IMR-90 (cell line): ENCODE measurements at regions not wholly inside any gene's neighbourhood (a gene's known extent, or its start where the extent isn't known, plus 50 kb on each side); places are given as distances from the start of the nearest gene placed in this dataset.

Source experiments
- ATAC-seq: fragments of 200-7000 bp; cut with Tn5 transposase; 2 replicates; pipeline ENCODE4 v1.9.1; 2020; ENCODE audit warnings: low read depth, mild to moderate bottlenecking, moderate library complexity
- BruUV-seq: library from RNA; stranded (reverse); fragments of 400-500 nt; replicated peaks from 2 replicates; lab custom pipeline; 2021; lab: Mats Ljungman, UMichigan
- CTCF ChIA-PET: fragments of 300-600 bp; formaldehyde crosslinking; extraction: SDS; loops from one replicate; lab custom pipeline; 2021; ENCODE audit warnings: antibody characterized with exemption; lab: Yijun Ruan, JAX
- POLR2A ChIA-PET: fragments of 300-600 bp; sonication (Branson Sonifier 250); formaldehyde crosslinking; loops from one replicate; lab custom pipeline; 2022; ENCODE audit warnings: antibody characterized with exemption; ENCODE audit not compliant: unreplicated experiment; lab: Charles Lee
- DNase-seq: peaks from one replicate; pipeline ENCODE4 v3.0.0; 2013
- H2AFZ ChIP-seq: replicated peaks from 2 replicates; pipeline ENCODE3; 2013; ENCODE audit warnings: low read length, mild to moderate bottlenecking; ENCODE audit not compliant: poor library complexity
- H2AK5ac ChIP-seq: 2 replicates; pipeline ENCODE4 v1.6.1; 2013; ENCODE audit warnings: low read depth, low read length, inconsistent platforms
- H2AK9ac ChIP-seq: replicated peaks from 2 replicates; pipeline ENCODE3; 2013; ENCODE audit warnings: mild to moderate bottlenecking, low read depth, low read length, moderate library complexity; ENCODE audit not compliant: poor library complexity
- H2BK120ac ChIP-seq: 2 replicates; pipeline ENCODE4 v1.6.1; 2013; ENCODE audit warnings: low read depth, low read length, inconsistent platforms
- H2BK15ac ChIP-seq: 3 replicates; pipeline ENCODE4 v1.6.1; 2013; ENCODE audit warnings: low read depth, low read length, inconsistent platforms
- H2BK20ac ChIP-seq: 2 replicates; pipeline ENCODE4 v1.6.1; 2013; ENCODE audit warnings: low read depth, mild to moderate bottlenecking, inconsistent platforms, low read length, moderate library complexity
- H2BK5ac ChIP-seq: 2 replicates; pipeline ENCODE4 v1.6.1; 2013; ENCODE audit warnings: mild to moderate bottlenecking, low read depth, low read length, inconsistent platforms; ENCODE audit not compliant: poor library complexity, severe bottlenecking
- H3K14ac ChIP-seq: replicated peaks from 2 replicates; pipeline ENCODE4 v1.6.1; 2013; ENCODE audit warnings: low read depth, low read length, inconsistent platforms
- H3K18ac ChIP-seq: 2 replicates; pipeline ENCODE4 v1.6.1; 2013; ENCODE audit warnings: low read depth, low read length, control low read depth
- H3K23ac ChIP-seq: 2 replicates; pipeline ENCODE4 v1.6.1; 2013; ENCODE audit warnings: low read depth, low read length, inconsistent platforms
- H3K27ac ChIP-seq: 2 replicates; pipeline ENCODE4 v1.5.1; 2013; ENCODE audit warnings: mild to moderate bottlenecking, control low read depth, low read length; ENCODE audit not compliant: insufficient read depth
- H3K27me3 ChIP-seq: 2 replicates; pipeline ENCODE4 v1.6.1; 2013; ENCODE audit warnings: low read length; ENCODE audit not compliant: control insufficient read depth, insufficient read depth
- H3K36me3 ChIP-seq: 2 replicates; pipeline ENCODE4 v1.6.1; 2013; ENCODE audit warnings: low read length, mixed read lengths; ENCODE audit not compliant: control insufficient read depth, insufficient read depth
- H3K4ac ChIP-seq: 2 replicates; pipeline ENCODE4 v1.6.1; 2013; ENCODE audit warnings: low read depth, low read length, inconsistent platforms
- H3K4me1 ChIP-seq: 2 replicates; pipeline ENCODE4 v1.6.1; 2013; ENCODE audit warnings: low read length, mixed read lengths; ENCODE audit not compliant: control insufficient read depth, insufficient read depth
- H3K4me2 ChIP-seq: 2 replicates; pipeline ENCODE4 v1.6.1; 2013; ENCODE audit warnings: low read depth, mild to moderate bottlenecking, control low read depth, low read length, moderate library complexity
- H3K4me3 ChIP-seq: 2 replicates; pipeline ENCODE4 v1.5.1; 2013; ENCODE audit warnings: low read depth, mild to moderate bottlenecking, control low read depth, low read length, moderate library complexity; ENCODE audit not compliant: insufficient read depth
- H3K56ac ChIP-seq: 2 replicates; pipeline ENCODE4 v1.6.1; 2013; ENCODE audit warnings: low read length, inconsistent platforms; ENCODE audit not compliant: insufficient read depth; ENCODE audit errors: extremely low read depth
- H3K79me1 ChIP-seq, 2 experiments: 2 replicates each; pipeline ENCODE4 v1.6.1; 2013; ENCODE audit warnings: low read length in 2 of 2, inconsistent platforms in 1 of 2, low read depth in 1 of 2
- H3K9ac ChIP-seq: 2 replicates; pipeline ENCODE4 v1.6.1; 2013; ENCODE audit warnings: low read depth, low read length, control low read depth
- H3K9me1 ChIP-seq: 2 replicates; pipeline ENCODE4 v1.6.1; 2013; ENCODE audit warnings: low read length, inconsistent platforms; ENCODE audit not compliant: insufficient read depth
- H3K9me3 ChIP-seq: 2 replicates; pipeline ENCODE4 v1.6.1; 2013; ENCODE audit warnings: low read length; ENCODE audit not compliant: control insufficient read depth, insufficient read depth
- H4K20me1 ChIP-seq: 2 replicates; pipeline ENCODE4 v1.6.1; 2013; ENCODE audit warnings: low read length, inconsistent platforms; ENCODE audit not compliant: insufficient read depth
- H4K5ac ChIP-seq: 2 replicates; pipeline ENCODE4 v1.6.1; 2013; ENCODE audit warnings: mild to moderate bottlenecking, low read depth, low read length, control low read depth
- H4K8ac ChIP-seq, 2 experiments: 2 replicates each; pipeline ENCODE4 v1.6.1; 2013; ENCODE audit warnings: low read depth in 2 of 2, low read length in 2 of 2, control low read depth in 1 of 2, inconsistent platforms in 1 of 2
- H4K91ac ChIP-seq: 2 replicates; pipeline ENCODE4 v1.6.1; 2013; ENCODE audit warnings: low read depth, low read length, inconsistent platforms; ENCODE audit not compliant: insufficient read depth
- BHLHE40 ChIP-seq: fragments of 150-350 bp; IDR thresholded peaks from 2 replicates; pipeline ENCODE4 v1.6.1; 2016; ENCODE audit warnings: mild to moderate bottlenecking, low read depth, low read length
- CHD1 ChIP-seq: IDR thresholded peaks from 2 replicates; pipeline ENCODE4 v1.6.1; 2012; ENCODE audit warnings: low read depth, low read length, improper control_type of control experiment
- FOS ChIP-seq: fragments of 150-350 bp; IDR thresholded peaks from 2 replicates; pipeline ENCODE4 v1.6.1; 2016; ENCODE audit warnings: low read depth, low read length
- NFE2L2 ChIP-seq: fragments of 150-350 bp; IDR thresholded peaks from 2 replicates; pipeline ENCODE4 v1.6.1; 2016; ENCODE audit warnings: low read depth, mild to moderate bottlenecking, low read length
- POLR2A ChIP-seq: IDR thresholded peaks from 2 replicates; pipeline ENCODE4 v1.6.1; 2012; ENCODE audit warnings: mild to moderate bottlenecking, low read depth, low read length
- RFX5 ChIP-seq: IDR thresholded peaks from 2 replicates; pipeline ENCODE4 v1.8.0; 2012; ENCODE audit warnings: low read depth, mild to moderate bottlenecking, low read length, moderate library complexity
- WGBS, 2 experiments: methylation state at CpG; one replicate each; pipeline versions ENCODE4 v1.1.5 to v1.1.7; 2013; ENCODE audit warnings: missing lambda C conversion rate in 2 of 2; ENCODE audit not compliant: insufficient read length in 1 of 2; ENCODE audit errors: extremely low coverage in 2 of 2; 5-methylcytosine and 5-hydroxymethylcytosine counted together
- dilution Hi-C: fragments of 300-500 bp; cut with HindIII; formaldehyde crosslinking; loops from one replicate; pipeline ENCODE4 v1.14.3; 2018; ENCODE audit warnings: low sequenced_read_pairs; ENCODE audit not compliant: unreplicated experiment
- in situ Hi-C: fragments of 300-500 bp; cut with MboI; formaldehyde crosslinking; loops from 3 replicates; pipeline ENCODE4 v1.14.3; 2019; ENCODE audit warnings: low sequenced_read_pairs, inconsistent platforms, mixed read lengths
- intact Hi-C: fragments of 100-400 bp; cut with micrococcal nuclease; formaldehyde crosslinking; loops from 2 replicates; pipeline ENCODE4 v1.10.0; 2022

DNA sequence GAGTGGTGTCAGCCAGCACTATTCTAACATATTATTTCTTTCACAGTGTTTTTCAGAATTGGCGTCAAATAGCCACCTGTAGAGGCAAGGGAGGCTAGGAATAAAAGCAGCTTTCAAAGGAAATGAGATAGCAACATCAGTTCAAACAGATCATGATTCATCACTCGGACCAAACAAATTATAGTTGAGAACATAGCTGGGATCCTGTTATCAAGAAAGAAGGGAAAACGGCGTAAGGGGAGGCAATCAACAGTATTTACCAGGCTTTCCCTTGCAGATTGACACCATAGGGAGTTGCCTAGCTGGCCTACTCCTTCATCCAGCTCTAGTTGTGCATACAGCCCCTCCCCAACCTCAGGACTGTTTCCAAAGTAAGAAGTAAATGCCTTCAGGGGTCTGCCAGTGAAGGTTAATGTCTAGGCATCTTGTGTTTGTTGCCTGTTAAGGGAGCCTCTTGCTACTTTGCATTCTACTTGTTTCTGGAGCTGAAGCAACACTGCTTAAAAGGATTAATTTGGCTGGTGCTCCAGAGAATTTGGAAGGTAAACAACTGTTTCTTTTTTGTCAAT, 286.5 kb downstream of the NSUN3 start:
- H2AK9ac ChIP-seq = no peak overlapping the region
- H3K4ac ChIP-seq = no peak overlapping the region
- dilution Hi-C loops = no loop called here
- no peak overlapping the region for H4K91ac ChIP-seq
- ChIA-PET CTCF (no interaction called here), POLR2A (no interaction called here)
- no peak overlapping the region for H2BK120ac ChIP-seq
- no peaks in the 10 kb centered on the region for H3K79me1 ChIP-seq
- H3K18ac ChIP-seq = no peak overlapping the region
- ATAC-seq (no peak), DNase-seq (no peak)
- no peaks in the 10 kb centered on the region for H4K20me1 ChIP-seq
- no peaks in the 10 kb centered on the region for H3K36me3 ChIP-seq
- in situ Hi-C loops = no loop called here
- no peak overlapping the region for H2AFZ ChIP-seq
- H3K9me1 ChIP-seq = no peaks in the 10 kb centered on the region
- H3K23ac ChIP-seq = no peak overlapping the region
- H3K4me2 ChIP-seq = no peak overlapping the region
- H3K27ac ChIP-seq = no peak overlapping the region
- H2BK5ac ChIP-seq = no peak overlapping the region
- BruUV-seq = no TSS peak
- no peak overlapping the region for H4K5ac ChIP-seq
- no peak overlapping the region for H3K4me3 ChIP-seq
- no peak overlapping the region for H2AK5ac ChIP-seq
- intact Hi-C loops = no loop called here
- no peak overlapping the region for H3K14ac ChIP-seq
- H3K27me3 ChIP-seq = no peaks in the 10 kb centered on the region
- no peak overlapping the region for H2BK20ac ChIP-seq
- TF ChIP-seq NFE2L2 = no peak
- TF ChIP-seq FOS = no peak
- no peak for TF ChIP-seq POLR2A
- no peak for TF ChIP-seq BHLHE40
- TF ChIP-seq RFX5 = no peak
- no peak for TF ChIP-seq CHD1
- no peak overlapping the region for H3K56ac ChIP-seq
- no peak overlapping the region for H2BK15ac ChIP-seq
- no peak overlapping the region for H3K9ac ChIP-seq
- no CpG with 5 or more reads among the region's 4 CpGs for WGBS, 2 experiments
- H4K8ac ChIP-seq = no peak overlapping the region
- no peaks in the 10 kb centered on the region for H3K9me3 ChIP-seq
- H3K4me1 ChIP-seq = no peaks in the 10 kb centered on the region
